ENCODE measurements at regions not wholly inside any gene's neighbourhood (a gene's known extent, or its start where the extent isn't known, plus 50 kb on each side); places are given as distances from the start of the nearest gene placed in this dataset.

- H3K4me3 Mint-ChIP-seq = no peak overlapping the region
- no peak for DNase-seq (ENCODE audit: low spot score)
- ATAC-seq = no peak
- H3K27me3 Mint-ChIP-seq (ENCODE audit: low read depth) = peaks cover 4% of the 10 kb centered on the region; the same call in 1 of the 2 replicates
- ChIA-PET POLR2A (no interaction called here), CTCF (interaction anchor here (0.9 kb wide), 1 partner anchor 8 kb away, joined by 5 read pairs; no protein-coding TSS in a partner anchor)
- peaks cover 8% of the 10 kb centered on the region for H3K4me1 Mint-ChIP-seq
- no peak overlapping the region for H3K27ac Mint-ChIP-seq
- H3K36me3 Mint-ChIP-seq = peaks cover 31% of the 10 kb centered on the region
- H3K9me3 Mint-ChIP-seq = peaks cover 57% of the 10 kb centered on the region
- no peak for TF ChIP-seq FOXK1 (CRISPR knock-in tag; IDR thresholded peaks at IDR 0.05)
- TF ChIP-seq PRDM15 (CRISPR knock-in tag; IDR thresholded peaks at IDR 0.05) = no peak
- no peak for TF ChIP-seq ZNF138 (CRISPR knock-in tag; conservative IDR thresholded peaks at IDR 0.05)
- TF ChIP-seq MAX (CRISPR knock-in tag; IDR thresholded peaks at IDR 0.05) = no peak
- TF ChIP-seq ZNF512 (CRISPR knock-in tag; IDR thresholded peaks at IDR 0.05; ENCODE audit: borderline replicate concordance) = no peak
- no peak for TF ChIP-seq ZNF396 (CRISPR knock-in tag; IDR thresholded peaks at IDR 0.05; ENCODE audit: borderline replicate concordance)
These were observed 340.8 kb downstream of the NPHP4 start for GRCh38 chr1:5651473-5651872.

GRCh38 chr1:5651027-5651410, 341.2 kb downstream of the NPHP4 start:
- Mint-ChIP-seq H3K27me3 (ENCODE audit: low read depth) (peaks cover 9% of the 10 kb centered on the region; the same call in 1 of the 2 replicates), H3K9me3 (peaks cover 56% of the 10 kb centered on the region), H3K36me3 (peaks cover 33% of the 10 kb centered on the region), H3K4me3 (no peak overlapping the region), H3K4me1 (peaks cover 8% of the 10 kb centered on the region), H3K27ac (no peak overlapping the region)
- ATAC-seq (no peak), DNase-seq (ENCODE audit: low spot score) (no peak)
- ChIA-PET CTCF (no interaction called here), POLR2A (no interaction called here)
- TF ChIP-seq E2F1 (CRISPR knock-in tag; IDR thresholded peaks at IDR 0.05) = no peak
- TF ChIP-seq ATF3 (CRISPR knock-in tag; conservative IDR thresholded peaks at IDR 0.05) = no peak
- TF ChIP-seq RORB (CRISPR knock-in tag; IDR thresholded peaks at IDR 0.05) = no peak
- no peak for TF ChIP-seq EMX1 (CRISPR knock-in tag; IDR thresholded peaks at IDR 0.05)
- TF ChIP-seq CREM (CRISPR knock-in tag; IDR thresholded peaks at IDR 0.05) = no peak
- no peak for TF ChIP-seq GRHL2 (CRISPR knock-in tag; IDR thresholded peaks at IDR 0.05; ENCODE audit: insufficient replicate concordance, severe bottlenecking)
- no peak for TF ChIP-seq MLX (CRISPR knock-in tag; IDR thresholded peaks at IDR 0.05)
- TF ChIP-seq ELF4 (CRISPR knock-in tag; IDR thresholded peaks at IDR 0.05; ENCODE audit: low read depth) = no peak
- TF ChIP-seq USF2 (CRISPR knock-in tag; IDR thresholded peaks at IDR 0.05) = no peak
- no peak for TF ChIP-seq KAT7 (CRISPR knock-in tag; IDR thresholded peaks at IDR 0.05; ENCODE audit: borderline replicate concordance)
- TF ChIP-seq CBFB (CRISPR knock-in tag; IDR thresholded peaks at IDR 0.05; ENCODE audit: low read depth) = no peak
- TF ChIP-seq NFATC4 (CRISPR knock-in tag; IDR thresholded peaks at IDR 0.05) = no peak
- no peak for TF ChIP-seq FOXP4 (CRISPR knock-in tag; IDR thresholded peaks at IDR 0.05)
- no peak for TF ChIP-seq RELA (CRISPR knock-in tag; IDR thresholded peaks at IDR 0.05; ENCODE audit: borderline replicate concordance)
- no peak for TF ChIP-seq TEAD1 (CRISPR knock-in tag; IDR thresholded peaks at IDR 0.05)
- no peak for TF ChIP-seq GABPB1 (CRISPR knock-in tag; IDR thresholded peaks at IDR 0.05)
- no peak for TF ChIP-seq SP1 (CRISPR knock-in tag; conservative IDR thresholded peaks at IDR 0.05)

Data from WTC11 (cell line).